Esophagus mucosa (tissue), 1 donor: ENCODE measurements at regions not wholly inside any gene's neighbourhood (a gene's known extent, or its start where the extent isn't known, plus 50 kb on each side); places are given as distances from the start of the nearest gene placed in this dataset.
A peak's percentile ranks its signal among the peaks of the same experiment; 100 is the strongest.

Source experiments
- ATAC-seq: fragments of 200-7000 bp; cut with Tn5 transposase; one replicate; pipeline ENCODE4 v1.9.1; 2020
- donor health status: DM: yes; HTN: yes; CAD: no.

GRCh38 chr18:78303519-78304191, 676.0 kb upstream of the SALL3 start:
- ATAC-seq, result peak; percentile 31

GRCh38 chr18:78304192-78305164, 675.1 kb upstream of the SALL3 start:
- no peak for ATAC-seq

GRCh38 chr18:78305789-78306188, 673.8 kb upstream of the SALL3 start:
- ATAC-seq, result peak; percentile 75

GRCh38 chr18:78309307-78309706, 670.3 kb upstream of the SALL3 start:
- peak; percentile 11 for ATAC-seq

GRCh38 chr18:78309924-78310323, 669.7 kb upstream of the SALL3 start:
- ATAC-seq, result no peak

GRCh38 chr18:78319264-78319663, 660.4 kb upstream of the SALL3 start:
- ATAC-seq, result no peak

GRCh38 chr18:78319961-78320360, 659.7 kb upstream of the SALL3 start:
- no peak for ATAC-seq

- ATAC-seq, result no peak
These were observed 658.2 kb upstream of the SALL3 start for GRCh38 chr18:78321402-78321801.

GRCh38 chr18:78323453-78324197, 656.0 kb upstream of the SALL3 start:
- ATAC-seq, result no peak

GRCh38 chr18:78327643-78328042, 652.0 kb upstream of the SALL3 start:
- ATAC-seq, result no peak

GRCh38 chr18:78330766-78331165, 648.9 kb upstream of the SALL3 start:
- ATAC-seq, result peak; percentile 49

- no peak for ATAC-seq
These were observed 626.7 kb upstream of the SALL3 start for GRCh38 chr18:78352910-78353309.

- ATAC-seq, result no peak
These were observed 617.4 kb upstream of the SALL3 start for GRCh38 chr18:78362198-78362597.

- ATAC-seq, result no peak
These were observed 615.8 kb upstream of the SALL3 start for GRCh38 chr18:78363556-78364387.

GRCh38 chr18:78364388-78364960, 615.1 kb upstream of the SALL3 start:
- ATAC-seq, result no peak

- no peak for ATAC-seq
These were observed 611.6 kb upstream of the SALL3 start for GRCh38 chr18:78367996-78368395.

GRCh38 chr18:78368726-78369125, 610.9 kb upstream of the SALL3 start:
- no peak for ATAC-seq

GRCh38 chr18:78376046-78376445, 603.6 kb upstream of the SALL3 start:
- ATAC-seq, result no peak

- ATAC-seq, result no peak
These were observed 601.2 kb upstream of the SALL3 start for GRCh38 chr18:78378403-78378802.

- ATAC-seq, result no peak
These were observed 600.6 kb upstream of the SALL3 start for GRCh38 chr18:78378983-78379382.

- ATAC-seq, result no peak
These were observed 589.2 kb upstream of the SALL3 start for GRCh38 chr18:78390348-78390951.
